ENCODE measurements at regions not wholly inside any gene's neighbourhood (a gene's known extent, or its start where the extent isn't known, plus 50 kb on each side); places are given as distances from the start of the nearest gene placed in this dataset.

DNA sequence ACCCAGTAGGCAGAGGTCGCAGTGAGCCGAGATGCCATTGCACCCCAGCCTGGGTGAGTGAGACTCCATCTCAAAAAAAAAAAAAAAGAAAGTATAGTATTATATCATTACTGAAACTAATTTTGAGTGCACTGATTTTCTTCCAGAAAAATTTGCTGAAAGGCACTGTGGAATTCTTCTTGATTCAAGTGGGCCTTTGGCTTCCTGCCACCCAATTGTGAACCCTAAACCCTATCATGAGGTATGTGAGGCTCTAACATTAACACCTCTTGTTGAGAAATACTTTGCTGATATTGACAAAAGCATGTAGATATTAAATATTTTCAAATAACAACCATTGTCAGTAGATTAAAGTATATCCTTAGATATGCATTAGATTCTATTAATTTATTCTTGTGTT lies 211.2 kb downstream of the LRRK2 start:
- TF ChIP-seq CTCF (IDR thresholded peaks at IDR 0.05) (no peak), POLR2A (IDR thresholded peaks at IDR 0.05) (no peak)
